A673 (cell line): ENCODE measurements at regions not wholly inside any gene's neighbourhood (a gene's known extent, or its start where the extent isn't known, plus 50 kb on each side); places are given as distances from the start of the nearest gene placed in this dataset.

Experiments used
- CTCF ChIP-seq: fragments of 300-800, 200-600 bp; sonication (generic); conservative IDR thresholded peaks from 2 replicates; pipeline ENCODE4 v1.5.1; 2017; ENCODE audit warnings: low read depth, mild to moderate bottlenecking, antibody characterized with exemption, low read length, moderate library complexity, mixed read lengths
- EZH2 ChIP-seq: fragments of 200-600 bp; sonication (generic); IDR thresholded peaks from 2 replicates; pipeline ENCODE4 v1.6.1; 2017; ENCODE audit warnings: borderline replicate concordance, low read depth, mild to moderate bottlenecking, mixed read lengths, antibody characterized with exemption, low read length; ENCODE audit not compliant: poor library complexity, severe bottlenecking

DNA sequence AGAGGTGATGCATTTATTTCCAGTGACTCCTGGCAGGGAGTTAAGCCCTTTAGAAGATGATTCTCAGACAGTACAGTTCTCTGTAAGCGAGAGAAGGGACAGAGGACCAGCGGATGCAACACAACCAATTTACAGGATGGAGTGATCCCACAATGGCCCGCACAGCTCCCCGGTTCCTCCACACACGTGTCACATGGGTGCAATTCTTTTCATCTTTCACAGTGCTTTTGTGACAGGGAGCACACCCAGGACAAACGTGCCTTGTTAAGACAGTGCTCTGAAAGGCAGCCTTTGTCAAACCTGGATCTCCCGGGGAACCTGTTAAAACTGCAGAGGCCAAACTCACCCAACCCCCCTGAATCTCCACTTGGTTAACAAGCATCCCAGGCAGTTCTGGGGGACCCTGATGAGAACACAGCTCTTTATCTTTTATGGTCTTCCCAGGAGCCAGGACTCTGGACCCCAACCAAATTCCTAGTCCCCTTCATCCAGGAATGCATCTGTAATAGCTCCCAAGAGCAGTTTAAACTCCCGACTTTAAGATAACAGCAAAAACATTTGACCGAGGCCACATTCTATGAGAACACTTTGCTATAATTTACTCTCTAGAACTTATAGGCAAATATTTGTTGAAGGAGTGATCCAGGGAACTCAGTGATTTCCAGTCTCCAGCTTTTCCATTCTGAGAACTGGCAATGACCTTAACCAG lies 134.9 kb upstream of the CDH5 start:
- no peak for TF ChIP-seq EZH2
- no peak for TF ChIP-seq CTCF
